ENCODE measurements at regions not wholly inside any gene's neighbourhood (a gene's known extent, or its start where the extent isn't known, plus 50 kb on each side); places are given as distances from the start of the nearest gene placed in this dataset.
"Not testable (repeated sequence)": the region's sequence is repeated elsewhere in the genome, so short reads cannot be mapped to it uniquely, and the experiment has no call there.

DNA sequence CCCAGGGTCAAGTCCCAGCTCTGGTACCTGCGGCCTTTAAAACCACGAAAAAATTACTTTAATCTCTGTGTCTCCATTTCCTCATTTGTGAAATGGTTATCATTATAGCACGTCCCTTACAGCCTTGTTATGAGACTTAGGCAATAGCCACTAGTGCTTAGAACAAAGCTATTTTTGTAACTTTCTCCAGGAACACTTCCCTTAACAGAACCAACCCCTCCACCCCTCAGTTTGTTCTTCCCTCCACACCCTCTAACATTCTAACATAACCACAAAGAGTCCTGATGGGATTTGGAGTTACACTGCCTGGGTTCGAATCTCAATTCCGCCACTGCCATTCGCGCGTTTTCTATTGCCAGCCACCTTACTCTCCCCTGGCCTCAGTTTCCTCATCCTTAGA lies 2777.4 kb upstream of the TPTE start:
- not testable (repeated sequence) for H3K4me1 Mint-ChIP-seq, H3K27me3 Mint-ChIP-seq, H3K27ac Mint-ChIP-seq, DNase-seq, H3K36me3 Mint-ChIP-seq, H3K4me3 Mint-ChIP-seq, H3K9me3 Mint-ChIP-seq

DNA sequence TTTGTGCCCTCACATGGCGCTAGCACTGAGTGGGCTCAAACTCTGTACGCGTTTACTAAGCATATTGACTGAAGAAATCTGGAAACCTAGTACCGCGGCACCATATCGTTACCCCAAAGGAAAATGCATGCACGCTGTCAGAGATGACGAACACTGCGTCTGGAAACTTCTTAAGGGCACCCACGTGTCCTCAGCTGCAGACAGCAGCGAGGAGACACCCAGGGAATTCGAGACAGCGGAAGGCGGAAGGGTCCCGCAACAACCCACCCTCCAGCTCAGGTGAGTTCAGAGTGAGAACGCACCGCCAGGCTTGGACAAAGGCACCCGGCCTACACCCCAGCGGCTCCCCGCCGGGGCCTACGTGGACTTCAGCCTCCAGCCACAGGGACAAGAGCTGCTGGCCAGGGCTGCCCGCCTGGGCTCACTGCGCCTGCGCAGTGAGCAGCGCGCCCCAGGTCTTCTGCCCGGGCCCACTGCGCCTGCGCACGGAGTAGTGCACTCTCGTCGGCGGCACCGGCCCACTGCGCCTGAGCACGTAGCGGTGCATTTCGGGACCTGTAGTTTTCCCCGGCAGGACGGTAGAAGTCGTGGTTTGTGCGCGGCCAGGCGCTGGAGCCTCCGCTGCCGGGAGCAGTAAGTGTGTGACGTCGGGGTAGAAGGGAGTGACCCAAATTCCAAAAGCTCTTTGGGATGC lies 2776.8 kb upstream of the TPTE start:
- not testable (repeated sequence) for H3K9me3 Mint-ChIP-seq, H3K27ac Mint-ChIP-seq, H3K36me3 Mint-ChIP-seq, H3K27me3 Mint-ChIP-seq, DNase-seq, H3K4me3 Mint-ChIP-seq, H3K4me1 Mint-ChIP-seq

DNA sequence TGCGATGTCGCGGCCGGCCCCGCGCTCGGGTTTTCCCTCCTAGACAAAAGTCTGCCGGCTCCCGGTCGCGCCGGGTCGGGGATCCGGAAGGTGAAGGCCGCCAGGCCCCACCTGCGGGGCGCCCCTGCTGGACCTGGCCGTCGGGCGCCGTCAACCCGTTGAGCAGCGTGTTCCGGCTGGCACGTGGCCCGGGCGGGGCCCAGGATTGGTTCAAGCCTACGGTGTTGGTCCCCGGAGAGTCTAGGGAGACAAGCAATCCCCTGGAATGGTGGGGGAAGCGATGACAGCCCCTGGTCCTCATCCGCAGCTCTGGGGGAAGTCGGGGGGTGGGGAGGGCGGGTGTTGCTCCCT lies 2776.3 kb upstream of the TPTE start:
- not testable (repeated sequence) for H3K36me3 Mint-ChIP-seq, H3K4me1 Mint-ChIP-seq, H3K4me3 Mint-ChIP-seq

DNA sequence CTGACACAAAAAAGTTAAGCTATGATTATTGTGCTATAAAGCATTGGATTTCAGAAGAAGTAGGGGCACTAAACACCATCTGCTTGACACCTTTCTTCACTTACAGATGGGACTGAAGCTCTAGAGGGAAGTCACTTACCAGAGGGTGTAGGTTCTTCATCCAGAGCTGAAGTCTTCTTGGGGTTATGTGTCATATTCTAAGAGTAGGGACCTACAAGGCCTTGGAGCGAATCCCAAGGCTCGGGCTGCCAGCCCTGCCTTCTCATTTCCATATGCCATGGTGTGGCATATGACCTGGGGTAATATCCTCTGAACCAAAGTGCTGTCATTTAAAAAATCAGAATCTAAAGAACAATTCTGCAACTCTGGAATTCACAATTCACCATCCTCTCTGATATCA lies 2773.4 kb upstream of the TPTE start:
- H3K27me3 Mint-ChIP-seq, H3K36me3 Mint-ChIP-seq, H3K4me3 Mint-ChIP-seq, H3K27ac Mint-ChIP-seq, H3K4me1 Mint-ChIP-seq, H3K9me3 Mint-ChIP-seq, DNase-seq: not testable (repeated sequence)

More for the DNA sequence above, 2776.3 kb upstream of the TPTE start:
- not testable (repeated sequence) for DNase-seq, H3K9me3 Mint-ChIP-seq, H3K27ac Mint-ChIP-seq, H3K27me3 Mint-ChIP-seq

DNA sequence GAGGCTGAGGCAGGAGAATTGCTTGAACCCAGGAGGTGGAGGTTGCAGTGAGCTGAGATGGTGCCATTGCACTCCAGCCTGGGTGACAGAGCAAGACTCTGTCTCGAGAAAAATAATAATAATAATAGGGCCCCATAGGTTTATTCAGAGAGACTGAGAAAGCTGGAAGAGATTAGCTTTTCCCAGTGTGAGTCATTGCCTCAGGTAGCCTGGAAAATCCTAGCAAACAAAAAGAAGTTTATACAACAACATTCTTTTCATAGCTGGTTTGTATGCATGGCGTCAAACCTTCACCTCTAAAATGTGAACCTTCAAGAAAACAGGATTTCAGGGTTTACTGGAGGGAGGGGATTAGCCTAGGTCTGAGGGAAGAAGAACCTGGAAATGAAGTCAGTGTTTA lies 2768.8 kb upstream of the TPTE start:
- not testable (repeated sequence) for H3K36me3 Mint-ChIP-seq, H3K27me3 Mint-ChIP-seq, H3K4me3 Mint-ChIP-seq, DNase-seq, H3K9me3 Mint-ChIP-seq, H3K27ac Mint-ChIP-seq, H3K4me1 Mint-ChIP-seq

DNA sequence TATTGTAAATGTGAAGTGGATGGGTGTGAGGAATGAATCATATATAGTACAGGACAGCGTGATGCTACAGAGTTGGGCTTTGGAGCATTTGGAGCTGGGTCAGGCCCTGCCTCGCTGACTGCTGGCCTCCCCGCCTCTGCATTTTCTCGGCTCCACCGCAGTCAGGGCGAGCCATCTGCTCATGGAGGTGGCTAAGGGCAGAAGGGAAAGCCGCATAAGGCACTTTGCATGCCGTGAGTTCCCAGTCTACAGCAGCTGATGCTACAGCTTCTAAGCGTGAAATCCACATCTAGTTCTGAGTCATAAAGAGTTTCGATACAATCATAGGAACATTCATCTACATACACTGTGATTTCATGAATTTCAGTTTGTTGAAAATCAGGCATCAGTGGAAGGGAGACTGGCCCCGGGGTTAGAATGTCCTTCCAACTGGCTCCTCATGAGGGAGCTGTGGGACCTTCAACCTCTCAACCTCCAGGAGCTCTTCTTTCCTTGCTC lies 2768.0 kb upstream of the TPTE start:
- not testable (repeated sequence) for H3K4me1 Mint-ChIP-seq, H3K27ac Mint-ChIP-seq, H3K27me3 Mint-ChIP-seq, H3K4me3 Mint-ChIP-seq, H3K9me3 Mint-ChIP-seq, H3K36me3 Mint-ChIP-seq
- DNase-seq = peak; percentile 2

DNA sequence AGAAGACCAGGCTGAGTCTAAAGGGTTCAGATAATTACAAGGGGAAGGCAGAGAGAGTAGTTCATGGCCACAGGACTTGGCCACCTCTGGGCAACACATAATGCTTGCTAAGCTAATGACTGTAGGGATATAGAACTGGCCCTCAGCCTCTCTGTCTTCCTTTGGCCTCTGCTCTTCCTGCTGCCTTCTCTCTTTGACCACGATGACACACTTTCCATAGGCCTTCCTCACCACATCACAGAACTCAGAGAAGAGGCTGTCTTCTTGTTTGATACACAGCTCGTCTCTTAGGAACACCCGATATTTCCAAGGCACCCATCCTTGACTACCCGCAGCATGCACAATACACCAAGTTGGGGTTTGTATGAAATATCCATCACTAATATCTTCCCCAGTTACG lies 2751.4 kb upstream of the TPTE start:
- not testable (repeated sequence) for H3K4me3 Mint-ChIP-seq, H3K27me3 Mint-ChIP-seq, H3K36me3 Mint-ChIP-seq, DNase-seq, H3K4me1 Mint-ChIP-seq, H3K27ac Mint-ChIP-seq, H3K9me3 Mint-ChIP-seq

DNA sequence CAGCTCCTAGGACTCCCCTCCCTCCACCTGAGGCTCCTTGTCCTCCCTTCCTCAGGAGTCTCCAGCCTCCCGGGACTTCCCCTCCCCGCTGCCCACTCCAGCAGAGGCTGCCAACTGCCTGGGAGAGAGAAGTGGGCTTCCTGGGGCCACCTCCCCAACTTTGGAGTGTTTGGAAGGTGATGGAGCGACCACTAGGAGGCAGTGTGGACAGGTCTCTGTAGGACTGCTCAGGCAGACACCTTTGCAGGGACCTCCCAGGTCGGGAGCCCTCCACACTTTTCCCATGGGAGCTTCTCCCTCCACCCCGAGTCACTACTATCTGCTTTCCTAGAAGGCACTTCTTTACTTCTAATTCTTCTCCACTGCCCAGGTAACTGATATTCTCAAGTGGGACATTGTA lies 2747.2 kb upstream of the TPTE start:
- not testable (repeated sequence) for DNase-seq, H3K27ac Mint-ChIP-seq, H3K36me3 Mint-ChIP-seq, H3K9me3 Mint-ChIP-seq, H3K27me3 Mint-ChIP-seq, H3K4me3 Mint-ChIP-seq, H3K4me1 Mint-ChIP-seq

DNA sequence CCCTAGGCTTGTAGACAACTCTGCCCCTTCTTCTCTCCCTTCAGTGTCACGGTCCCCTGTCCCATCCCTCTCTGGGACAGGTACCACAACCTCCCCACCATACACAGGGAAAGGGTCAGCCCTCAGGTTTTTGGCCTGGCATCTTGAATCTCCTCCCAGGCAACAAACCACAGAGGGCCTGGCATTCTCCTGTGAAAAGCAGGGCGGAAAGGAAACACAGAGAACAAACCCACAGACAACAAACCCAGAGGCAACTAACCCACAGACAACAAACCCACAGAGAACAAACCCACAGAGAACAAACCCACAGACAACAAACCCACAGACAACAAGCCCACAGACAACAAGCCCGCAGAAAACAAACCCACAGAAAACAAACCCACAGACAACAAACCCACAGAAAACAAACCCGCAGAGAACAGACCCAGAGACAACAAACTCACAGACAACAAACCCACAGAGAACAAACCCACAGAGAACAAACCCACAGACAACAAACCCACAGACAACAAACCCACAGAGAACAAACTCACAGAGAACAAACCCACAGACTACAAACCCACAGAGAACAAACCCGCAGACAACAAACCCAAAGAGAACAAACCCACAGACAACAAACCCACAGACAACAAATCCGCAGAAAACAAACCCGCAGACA lies 2745.9 kb upstream of the TPTE start:
- not testable (repeated sequence) for H3K27me3 Mint-ChIP-seq, H3K9me3 Mint-ChIP-seq, H3K36me3 Mint-ChIP-seq, DNase-seq, H3K4me1 Mint-ChIP-seq
- peak overlapping the region; percentile 43 for H3K4me3 Mint-ChIP-seq
- H3K27ac Mint-ChIP-seq = peak overlapping the region; percentile 78

DNA sequence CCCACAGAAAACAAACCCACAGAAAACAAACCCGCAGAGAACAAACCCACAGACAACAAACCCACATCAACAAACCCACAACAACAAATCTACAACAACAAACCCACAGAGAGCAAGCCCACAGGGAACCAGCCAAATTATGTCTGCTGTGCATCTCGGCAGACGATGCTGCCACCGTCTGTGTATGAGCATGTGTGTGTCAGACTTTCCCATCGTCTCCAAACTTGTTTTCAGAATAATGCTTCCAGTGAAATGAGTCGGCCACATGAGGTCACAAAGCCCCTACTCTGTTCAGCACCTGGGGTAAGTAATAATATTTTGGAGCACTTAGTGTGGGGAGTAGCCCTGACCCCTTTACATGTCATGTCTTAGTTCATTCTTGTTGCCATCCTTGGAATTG lies 2745.3 kb upstream of the TPTE start:
- not testable (repeated sequence) for DNase-seq, H3K36me3 Mint-ChIP-seq, H3K27me3 Mint-ChIP-seq, H3K4me1 Mint-ChIP-seq, H3K9me3 Mint-ChIP-seq
- H3K4me3 Mint-ChIP-seq = peak overlapping the region; percentile 43
- peak overlapping the region; percentile 78 for H3K27ac Mint-ChIP-seq

DNA sequence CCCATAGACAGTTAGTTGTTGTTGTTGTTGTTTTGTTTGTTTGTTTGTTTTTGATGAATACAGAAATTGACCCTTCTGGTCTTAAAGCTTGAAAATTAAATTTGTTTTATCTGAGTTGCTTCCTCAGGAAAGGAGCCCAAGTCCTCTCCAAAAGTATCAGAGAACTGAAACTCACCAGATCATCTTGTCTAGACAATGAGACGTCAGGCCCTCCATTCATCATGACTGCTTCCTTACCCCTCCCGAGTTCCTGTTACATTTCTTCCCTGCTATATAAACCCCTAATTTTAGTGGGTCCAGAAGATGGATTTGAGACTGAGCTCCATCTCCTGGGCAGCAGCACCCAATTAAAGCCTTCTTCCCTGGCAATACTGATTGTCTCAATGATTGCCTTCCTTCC lies 2744.8 kb upstream of the TPTE start:
- H3K9me3 Mint-ChIP-seq, H3K4me1 Mint-ChIP-seq, H3K27me3 Mint-ChIP-seq, DNase-seq, H3K27ac Mint-ChIP-seq, H3K4me3 Mint-ChIP-seq, H3K36me3 Mint-ChIP-seq: not testable (repeated sequence)

DNA sequence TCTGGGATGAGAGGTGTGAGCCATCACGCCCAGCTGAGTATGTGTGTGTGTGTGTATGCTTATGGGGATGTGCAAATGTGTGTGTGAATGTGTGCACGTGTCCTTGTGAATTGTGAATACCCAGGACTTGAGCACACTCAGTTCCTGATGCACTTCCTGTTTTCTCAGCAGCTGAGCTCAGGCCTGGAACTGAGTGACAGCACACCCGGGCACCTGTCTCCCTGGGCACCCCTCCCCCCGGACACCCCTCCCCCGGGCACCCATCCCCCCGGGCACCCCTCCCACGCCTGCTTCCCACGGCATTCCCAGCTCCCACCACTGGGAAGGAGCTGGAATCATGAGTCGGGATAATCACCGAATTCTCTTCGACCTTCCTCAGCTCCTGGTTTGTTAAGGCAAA lies 2744.1 kb upstream of the TPTE start:
- DNase-seq, H3K4me1 Mint-ChIP-seq, H3K27ac Mint-ChIP-seq, H3K9me3 Mint-ChIP-seq, H3K36me3 Mint-ChIP-seq, H3K4me3 Mint-ChIP-seq, H3K27me3 Mint-ChIP-seq: not testable (repeated sequence)

DNA sequence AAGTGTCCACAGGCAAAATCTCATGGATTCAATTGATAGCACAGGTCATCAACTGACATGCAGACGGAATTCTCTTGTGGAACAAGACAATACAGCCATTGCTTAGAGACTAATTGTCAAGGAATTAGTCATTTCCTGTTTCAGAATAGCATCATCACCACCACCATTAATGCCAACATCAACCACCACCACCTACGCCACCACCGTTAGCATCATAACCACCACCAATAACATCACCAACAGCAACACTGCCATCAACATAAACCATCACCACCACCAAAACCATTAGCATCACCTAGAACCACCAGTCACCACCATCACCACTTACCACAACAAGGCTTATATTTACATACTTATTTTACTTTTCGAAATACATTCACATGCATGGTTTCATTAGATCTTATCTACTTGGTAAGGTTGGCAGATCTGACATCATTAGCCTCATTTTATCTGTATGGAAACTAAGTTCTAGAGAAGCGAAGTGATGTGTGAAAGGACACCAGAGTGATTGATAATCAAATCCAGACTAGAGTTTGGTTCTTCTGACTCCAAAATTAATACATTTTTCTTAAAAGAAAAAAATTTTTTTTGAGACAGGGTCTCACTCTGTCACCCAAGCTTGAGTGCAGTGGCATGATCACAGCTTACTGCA lies 2733.8 kb upstream of the TPTE start:
- not testable (repeated sequence) for H3K4me1 Mint-ChIP-seq, DNase-seq, H3K27ac Mint-ChIP-seq, H3K4me3 Mint-ChIP-seq, H3K9me3 Mint-ChIP-seq, H3K27me3 Mint-ChIP-seq, H3K36me3 Mint-ChIP-seq

DNA sequence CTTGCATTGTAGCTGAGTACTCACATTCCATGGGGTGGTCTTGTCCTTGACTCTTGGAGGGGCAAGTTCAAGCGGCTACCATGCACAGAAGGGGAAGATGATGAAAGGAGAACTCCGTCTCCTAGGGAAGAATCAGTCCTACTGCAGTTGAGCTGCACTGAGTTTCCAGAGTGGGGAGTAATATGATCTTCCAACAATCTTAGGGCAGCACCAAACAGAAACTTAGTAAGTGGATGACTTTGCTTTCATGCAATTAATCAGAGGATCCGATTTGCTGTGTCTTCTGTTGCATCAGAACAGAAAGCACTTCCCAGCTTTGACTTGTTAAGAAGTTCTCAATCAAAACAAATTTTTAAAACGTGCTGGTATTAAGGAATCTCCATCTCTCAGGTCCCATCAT lies 2727.6 kb upstream of the TPTE start:
- H3K4me1 Mint-ChIP-seq, H3K27ac Mint-ChIP-seq, H3K9me3 Mint-ChIP-seq, DNase-seq, H3K4me3 Mint-ChIP-seq, H3K27me3 Mint-ChIP-seq, H3K36me3 Mint-ChIP-seq: not testable (repeated sequence)

DNA sequence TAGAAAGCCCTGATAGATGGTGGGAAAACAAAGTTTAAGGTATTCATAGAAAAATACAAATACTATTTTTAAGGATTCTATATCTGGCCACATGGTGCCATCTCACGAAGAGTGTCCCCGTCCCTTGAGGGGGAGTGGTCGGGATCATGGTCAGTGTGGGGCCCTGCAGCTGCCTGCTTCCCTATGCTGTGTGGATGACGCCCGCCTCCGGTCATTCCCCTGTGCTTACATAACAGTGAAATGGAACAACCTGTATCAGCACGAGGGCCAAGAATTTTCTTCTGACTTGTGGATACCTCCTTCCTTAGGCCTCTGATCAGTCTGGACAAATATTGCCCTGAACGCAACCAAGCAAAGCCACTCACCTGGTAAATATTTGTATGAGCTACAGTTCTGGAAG lies 2724.1 kb upstream of the TPTE start:
- H3K27ac Mint-ChIP-seq, H3K4me1 Mint-ChIP-seq, H3K9me3 Mint-ChIP-seq, H3K4me3 Mint-ChIP-seq, H3K27me3 Mint-ChIP-seq, DNase-seq, H3K36me3 Mint-ChIP-seq: not testable (repeated sequence)

DNA sequence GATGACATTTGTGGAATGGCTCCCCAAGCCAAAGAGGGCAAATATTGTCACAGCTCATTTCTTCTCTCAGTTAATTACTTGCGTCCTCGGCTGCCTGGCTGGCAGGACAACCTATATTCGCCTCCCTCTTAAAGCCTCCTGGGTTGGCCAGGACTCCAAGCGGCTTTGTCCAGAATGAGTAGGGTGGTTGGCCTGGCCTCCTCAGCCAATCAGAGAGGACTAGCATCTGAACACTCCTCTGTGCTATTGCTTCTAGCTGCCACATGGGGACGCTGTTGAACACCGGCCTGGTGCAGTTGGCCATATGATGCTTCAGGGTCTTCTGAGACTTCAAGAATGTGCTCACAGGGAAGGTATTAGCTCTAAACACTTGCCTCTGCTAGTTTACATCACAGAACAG lies 2722.9 kb upstream of the TPTE start:
- not testable (repeated sequence) for H3K27ac Mint-ChIP-seq, H3K36me3 Mint-ChIP-seq, H3K9me3 Mint-ChIP-seq, H3K27me3 Mint-ChIP-seq, H3K4me3 Mint-ChIP-seq, H3K4me1 Mint-ChIP-seq
- peak; percentile 0 for DNase-seq
